ENCODE measurements at regions not wholly inside any gene's neighbourhood (a gene's known extent, or its start where the extent isn't known, plus 50 kb on each side); places are given as distances from the start of the nearest gene placed in this dataset.
"Not testable (repeated sequence)": the region's sequence is repeated elsewhere in the genome, so short reads cannot be mapped to it uniquely, and the experiment has no call there.

DNA sequence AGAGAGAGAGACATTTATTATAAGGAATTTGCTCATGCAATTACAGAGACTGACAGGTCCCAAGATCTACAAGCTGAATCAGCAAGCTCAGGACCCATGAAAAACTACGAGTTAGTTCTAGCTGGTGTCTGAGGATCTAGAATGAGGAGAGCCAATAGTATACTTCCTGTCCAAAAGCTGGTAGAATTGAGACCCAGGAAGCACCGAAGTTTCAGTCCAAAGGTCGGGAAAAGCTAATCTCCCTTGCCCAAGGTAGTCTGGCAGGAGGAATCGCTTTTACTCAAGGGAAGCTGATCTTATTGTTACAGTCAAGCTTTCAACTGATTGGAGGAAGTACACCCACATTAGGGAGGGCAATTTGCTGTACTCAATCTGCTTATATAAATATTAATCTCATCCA, 389.6 kb downstream of the ADCYAP1 start:
- DNase-seq (ENCODE audit: low spot score) = no peak

DNA sequence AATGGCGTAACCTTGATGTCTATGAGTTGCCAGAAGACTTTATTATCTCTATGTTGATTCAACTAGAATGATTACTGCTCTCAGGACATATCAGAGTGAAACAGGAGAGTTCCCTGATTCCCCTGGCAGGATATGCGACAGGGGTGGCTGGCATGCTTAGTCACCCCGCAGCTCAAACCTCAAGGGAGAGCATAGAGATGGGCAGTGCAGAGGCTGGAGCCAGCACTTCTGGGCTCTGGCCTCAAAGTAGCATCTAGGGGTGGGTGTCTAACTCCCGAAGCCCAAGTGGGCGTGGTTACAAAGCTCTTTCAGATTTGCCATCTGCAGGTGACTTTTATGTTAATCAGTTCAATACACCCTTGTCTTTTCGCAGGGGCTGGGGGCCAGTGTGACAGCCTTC, 391.6 kb downstream of the ADCYAP1 start:
- no peak for DNase-seq (ENCODE audit: low spot score)

DNA sequence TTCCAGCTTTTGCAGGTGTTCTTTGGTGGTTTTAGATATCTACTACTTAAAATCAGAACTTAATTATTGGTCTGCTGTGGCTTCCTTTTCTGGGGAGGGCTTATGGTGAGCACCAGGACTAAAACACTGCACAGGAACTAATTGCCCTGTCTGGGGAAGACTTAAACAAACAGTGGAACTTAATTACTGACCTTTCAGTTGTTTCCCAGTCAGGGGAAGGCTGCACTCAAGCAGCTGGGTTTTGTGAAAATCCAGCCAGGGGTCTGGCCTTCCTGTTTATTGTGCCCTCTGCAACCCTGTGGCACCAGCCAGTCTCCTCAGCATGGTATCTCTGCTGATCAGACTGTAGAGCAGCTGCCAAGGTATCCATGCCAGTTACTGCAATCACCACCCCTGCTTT, 398.2 kb downstream of the ADCYAP1 start:
- no peak for DNase-seq (ENCODE audit: low spot score)

DNA sequence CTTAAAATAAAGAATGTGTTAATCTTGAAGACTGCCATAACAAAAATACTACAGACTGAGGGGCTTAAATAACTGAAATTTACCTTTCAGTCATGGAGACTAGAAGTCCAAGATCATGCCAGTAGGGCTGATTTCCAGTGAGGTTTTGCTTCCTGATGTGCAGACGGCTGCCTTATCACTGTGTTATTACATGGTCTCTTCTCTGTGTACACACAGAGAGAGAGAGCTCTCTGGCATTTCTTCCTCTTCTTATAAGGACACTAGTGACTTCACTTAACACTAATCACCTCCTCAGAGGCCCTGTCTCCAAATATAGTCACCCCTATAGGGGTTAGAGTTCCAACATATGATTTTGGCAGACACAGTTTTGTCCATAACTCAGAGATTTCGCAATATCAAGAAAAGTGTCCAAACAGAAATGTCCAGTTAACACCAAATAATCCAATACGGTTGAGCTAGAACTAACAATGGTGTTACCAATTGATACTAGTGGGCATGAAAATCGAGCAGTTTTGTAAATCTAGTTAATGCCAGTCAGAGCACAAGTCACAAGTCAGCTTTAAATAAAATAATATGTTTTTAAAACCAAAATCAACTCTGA, 399.8 kb downstream of the ADCYAP1 start:
- DNase-seq (ENCODE audit: low spot score) = no peak

DNA sequence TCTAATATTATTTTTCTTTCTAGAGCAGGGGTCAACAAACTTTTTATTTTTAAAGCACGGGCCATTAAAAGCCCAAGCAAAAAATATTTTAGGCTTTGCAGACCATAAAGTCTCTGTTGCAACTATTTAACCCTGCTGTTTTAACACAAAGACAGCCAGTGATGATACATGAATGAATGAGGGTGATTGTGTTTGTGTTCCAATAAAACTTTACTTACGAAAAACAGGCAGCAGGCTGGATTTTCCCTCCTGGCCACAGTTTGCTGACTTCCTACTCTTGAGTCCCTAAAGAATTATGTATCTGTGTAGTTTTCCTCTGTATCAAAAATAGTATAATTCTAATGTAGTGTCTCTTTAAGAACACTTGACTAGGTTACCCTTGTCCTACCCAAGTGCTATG, 402.0 kb downstream of the ADCYAP1 start:
- DNase-seq (ENCODE audit: low spot score) = no peak

DNA sequence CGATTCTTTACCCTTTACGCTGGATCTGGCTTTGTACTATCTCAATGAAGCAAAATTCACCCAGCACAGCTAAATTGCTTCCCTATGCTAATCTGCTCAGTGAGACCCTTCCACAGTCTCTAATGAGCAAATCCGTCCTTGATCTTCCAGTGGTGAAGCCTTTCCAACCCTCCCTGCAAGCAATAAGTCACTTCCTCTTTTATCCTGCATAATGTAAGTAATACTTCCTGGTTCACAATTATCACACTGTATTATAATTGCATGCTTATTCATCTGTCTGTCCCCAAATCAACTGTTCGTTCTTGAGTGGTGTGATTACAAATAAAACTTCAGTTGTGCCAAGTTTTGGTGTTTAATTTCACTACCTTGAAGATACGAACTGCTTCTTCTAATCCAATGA, 404.0 kb downstream of the ADCYAP1 start:
- DNase-seq (ENCODE audit: low spot score) = no peak

DNA sequence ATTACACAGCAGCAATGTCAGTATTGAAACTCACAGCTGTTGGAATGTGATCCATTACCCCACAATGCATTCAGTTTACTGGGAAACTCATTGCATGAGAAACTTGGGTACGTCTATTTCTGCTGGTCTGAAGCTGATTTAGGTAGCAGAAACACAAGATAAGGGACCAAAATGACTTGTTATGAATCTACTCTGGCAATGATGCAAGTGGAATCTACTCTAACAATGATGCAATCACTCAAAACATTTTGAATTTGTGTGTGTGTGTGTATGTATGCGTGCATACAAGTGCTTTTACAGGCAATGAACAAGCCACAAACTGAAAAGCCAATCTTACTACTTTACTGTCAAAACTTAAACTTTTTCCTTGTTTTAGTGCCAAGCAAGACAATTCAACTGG, 406.7 kb downstream of the ADCYAP1 start:
- no peak for DNase-seq (ENCODE audit: low spot score)

DNA sequence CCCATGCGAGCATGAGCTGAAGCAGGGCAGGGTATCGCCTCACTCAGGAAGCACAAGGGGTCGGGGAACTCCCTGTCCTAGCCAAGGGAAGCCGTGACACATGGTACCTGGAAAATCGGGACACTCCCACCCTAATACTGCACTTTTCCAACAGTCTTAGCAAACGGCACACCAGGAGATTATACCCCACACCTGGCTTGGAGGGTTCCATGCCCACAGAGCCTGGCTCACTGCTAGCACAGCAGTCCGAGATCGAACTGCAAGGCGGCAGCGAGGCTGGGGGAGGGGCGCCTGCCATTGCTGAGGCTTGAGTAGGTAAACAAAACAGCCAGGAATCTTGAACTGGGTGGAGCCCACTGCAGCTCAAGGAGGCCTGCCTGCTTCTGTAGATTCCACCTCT, 430.7 kb downstream of the ADCYAP1 start:
- DNase-seq (ENCODE audit: low spot score) = not testable (repeated sequence)

DNA sequence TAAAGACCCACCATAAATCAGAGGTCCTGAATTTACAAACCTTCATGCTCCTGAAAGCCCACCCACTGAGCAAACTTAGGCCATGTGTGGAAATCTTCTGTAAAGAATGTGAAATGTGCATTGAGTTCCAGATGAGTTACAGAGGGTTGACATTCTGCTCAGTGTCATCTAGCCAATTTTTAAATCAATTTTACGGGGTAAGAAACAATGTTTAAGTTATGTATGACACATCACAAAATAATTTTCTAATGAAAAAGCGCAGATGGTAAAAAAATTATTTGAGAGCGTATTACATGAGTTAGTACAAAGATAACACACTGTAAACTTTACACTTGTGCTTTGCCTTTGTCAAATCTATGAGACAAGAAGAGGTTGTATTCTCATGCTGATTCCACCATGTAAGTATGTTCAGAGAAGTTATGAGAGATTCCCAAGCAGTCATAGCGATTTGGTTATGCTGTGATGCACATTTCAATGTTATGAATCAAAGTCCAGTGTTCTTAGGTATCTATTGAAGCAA, 446.3 kb downstream of the ADCYAP1 start:
- DNase-seq (ENCODE audit: low spot score) = no peak

DNA sequence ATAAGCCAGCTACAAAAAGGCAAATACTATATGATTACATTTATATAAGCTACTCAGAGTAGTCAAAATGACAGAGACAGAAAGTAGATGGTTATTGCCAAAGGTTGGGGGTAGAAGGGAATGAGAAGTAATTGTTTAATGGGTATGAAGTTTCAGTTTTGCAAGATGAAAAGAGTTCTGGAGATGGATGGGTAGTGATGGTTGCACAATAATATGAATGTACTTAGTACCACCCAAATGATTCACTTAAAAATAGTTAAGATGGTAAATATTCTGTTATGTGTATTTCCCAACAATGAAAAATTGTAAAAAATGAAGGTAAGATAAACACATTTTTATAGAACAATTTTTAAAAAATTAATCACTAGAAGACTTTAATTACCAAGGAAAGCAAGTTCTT, 448.4 kb downstream of the ADCYAP1 start:
- DNase-seq (ENCODE audit: low spot score) = no peak

DNA sequence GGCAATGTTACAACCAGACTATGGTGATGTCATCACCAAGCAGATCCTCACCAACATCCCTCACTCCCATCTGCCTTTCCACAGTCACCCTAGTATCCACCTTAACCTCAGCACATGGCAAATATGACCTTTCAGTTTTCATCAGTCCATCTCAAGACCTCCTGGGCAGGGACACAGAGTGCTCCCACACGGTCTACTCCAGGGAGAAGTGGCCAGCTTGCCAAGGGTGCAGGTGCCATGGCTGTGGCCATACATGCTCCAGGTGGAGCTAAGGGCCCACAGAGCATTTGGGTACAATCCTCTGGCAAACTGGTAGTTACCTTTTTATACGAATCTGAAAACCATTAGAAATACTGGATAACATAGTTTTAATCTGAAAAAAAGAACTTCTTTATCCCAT, 453.1 kb downstream of the ADCYAP1 start:
- DNase-seq (ENCODE audit: low spot score) = no peak

DNA sequence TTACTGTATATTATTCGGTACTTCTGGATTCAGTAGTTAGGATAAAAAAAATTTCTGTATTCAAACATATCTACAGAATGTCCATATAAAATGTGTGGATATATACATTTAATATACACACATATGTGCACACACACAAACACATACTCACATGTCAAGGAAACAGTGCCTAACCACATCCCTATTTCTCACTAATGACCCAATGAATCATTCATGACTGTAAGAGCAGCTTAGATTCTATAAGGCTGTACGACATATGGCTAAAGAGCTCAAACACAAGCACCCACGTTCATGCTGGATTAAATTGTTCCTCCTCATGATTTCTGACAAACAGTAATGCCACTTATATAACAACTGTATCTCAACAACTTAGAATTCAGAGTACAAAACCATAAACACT, 457.3 kb downstream of the ADCYAP1 start:
- no peak for DNase-seq (ENCODE audit: low spot score)

DNA sequence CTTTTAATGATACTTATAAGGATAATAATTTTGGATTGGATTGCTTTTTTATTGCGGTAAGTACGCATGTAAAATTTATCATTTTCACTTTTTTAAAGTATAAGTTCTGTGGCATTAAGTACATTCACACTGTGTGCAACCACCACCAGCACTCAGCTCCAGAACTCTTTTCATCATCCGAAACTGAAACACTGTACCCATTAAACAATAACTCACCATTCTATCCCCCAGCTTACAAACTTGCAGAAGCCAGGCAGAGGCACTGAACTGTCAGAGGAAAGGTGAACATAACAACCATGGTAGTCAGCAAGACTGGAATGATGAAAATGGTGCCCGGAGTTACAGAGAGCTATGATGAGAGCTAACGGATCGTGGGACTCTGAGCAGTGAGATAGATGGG, 465.9 kb downstream of the ADCYAP1 start:
- DNase-seq (ENCODE audit: low spot score) = no peak

DNA sequence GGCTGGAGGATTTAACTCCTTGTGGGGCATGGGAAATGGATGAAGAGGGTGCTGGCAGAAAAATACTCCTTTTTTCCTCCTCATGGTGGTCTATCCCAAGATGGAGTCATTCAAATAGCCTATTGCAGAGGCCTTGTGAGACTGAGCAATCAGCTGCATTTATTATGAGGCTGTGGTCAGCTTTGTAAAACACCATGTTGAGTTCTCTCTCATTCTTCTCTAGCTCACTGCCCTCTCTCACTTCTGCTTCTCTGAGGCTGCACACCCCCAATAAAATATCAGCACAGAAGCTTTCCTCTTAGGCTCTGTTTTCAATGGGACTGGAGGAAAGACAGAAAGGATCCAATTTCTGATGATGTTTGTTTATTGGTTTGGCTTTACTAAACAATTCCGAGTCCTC, 467.1 kb downstream of the ADCYAP1 start:
- no peak for DNase-seq (ENCODE audit: low spot score)

DNA sequence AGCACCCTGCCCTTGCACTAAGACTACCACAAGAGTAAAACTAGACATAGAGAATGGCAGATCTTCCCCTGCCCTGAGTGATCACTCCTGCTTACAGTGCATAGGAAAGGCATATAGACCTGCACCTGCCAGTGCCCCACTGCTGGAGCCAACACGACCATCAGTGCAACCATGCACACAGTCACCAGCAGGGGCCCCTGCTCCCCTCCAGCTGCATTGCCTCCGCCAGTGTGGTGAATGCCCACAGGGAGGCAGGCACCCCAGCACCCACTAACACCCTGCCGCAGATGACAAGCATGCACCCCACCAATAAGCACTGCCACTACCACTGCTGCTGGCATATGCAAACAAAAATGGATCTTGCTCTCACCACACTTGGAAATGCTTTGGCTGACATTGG, 478.8 kb downstream of the ADCYAP1 start:
- no peak for DNase-seq (ENCODE audit: low spot score)

DNA sequence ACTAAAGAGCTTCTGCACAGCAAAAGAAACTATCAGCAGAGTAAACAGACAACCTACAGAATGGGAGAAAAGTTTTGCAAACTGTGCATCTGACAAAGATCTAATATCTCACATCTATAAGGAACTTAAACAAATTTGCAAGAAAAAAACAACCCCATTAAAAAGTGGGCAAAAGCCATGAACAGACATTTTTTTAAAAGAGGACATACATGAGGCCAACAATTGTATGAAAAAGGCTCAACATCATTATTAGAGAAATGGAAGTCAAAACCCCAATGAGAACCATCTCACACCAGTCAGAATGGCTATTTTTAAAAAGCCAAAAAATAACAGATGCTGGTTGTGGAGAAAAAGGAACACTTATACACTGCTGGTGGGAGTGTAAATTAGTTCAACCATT, 483.8 kb downstream of the ADCYAP1 start:
- not testable (repeated sequence) for DNase-seq (ENCODE audit: low spot score)

DNA sequence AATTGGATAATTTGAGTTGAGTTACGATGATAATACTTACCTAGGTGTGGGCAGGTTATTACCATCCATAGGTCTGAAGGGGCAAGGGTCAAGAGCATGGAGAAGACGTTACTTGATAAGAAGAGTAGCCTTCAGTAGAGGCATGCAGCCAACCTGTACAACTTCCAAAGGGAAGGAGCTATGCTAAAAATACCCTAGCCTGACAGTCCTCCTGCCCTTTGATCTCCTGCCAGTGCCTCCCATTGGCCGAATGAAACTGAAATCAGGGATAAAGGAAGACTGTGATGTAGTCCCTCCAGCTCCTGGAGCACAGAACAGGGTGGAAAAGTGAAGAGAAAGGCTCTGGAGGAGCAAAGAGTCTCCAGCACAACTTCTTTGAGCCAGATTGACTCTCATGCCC, 487.4 kb downstream of the ADCYAP1 start:
- no peak for DNase-seq (ENCODE audit: low spot score)

DNA sequence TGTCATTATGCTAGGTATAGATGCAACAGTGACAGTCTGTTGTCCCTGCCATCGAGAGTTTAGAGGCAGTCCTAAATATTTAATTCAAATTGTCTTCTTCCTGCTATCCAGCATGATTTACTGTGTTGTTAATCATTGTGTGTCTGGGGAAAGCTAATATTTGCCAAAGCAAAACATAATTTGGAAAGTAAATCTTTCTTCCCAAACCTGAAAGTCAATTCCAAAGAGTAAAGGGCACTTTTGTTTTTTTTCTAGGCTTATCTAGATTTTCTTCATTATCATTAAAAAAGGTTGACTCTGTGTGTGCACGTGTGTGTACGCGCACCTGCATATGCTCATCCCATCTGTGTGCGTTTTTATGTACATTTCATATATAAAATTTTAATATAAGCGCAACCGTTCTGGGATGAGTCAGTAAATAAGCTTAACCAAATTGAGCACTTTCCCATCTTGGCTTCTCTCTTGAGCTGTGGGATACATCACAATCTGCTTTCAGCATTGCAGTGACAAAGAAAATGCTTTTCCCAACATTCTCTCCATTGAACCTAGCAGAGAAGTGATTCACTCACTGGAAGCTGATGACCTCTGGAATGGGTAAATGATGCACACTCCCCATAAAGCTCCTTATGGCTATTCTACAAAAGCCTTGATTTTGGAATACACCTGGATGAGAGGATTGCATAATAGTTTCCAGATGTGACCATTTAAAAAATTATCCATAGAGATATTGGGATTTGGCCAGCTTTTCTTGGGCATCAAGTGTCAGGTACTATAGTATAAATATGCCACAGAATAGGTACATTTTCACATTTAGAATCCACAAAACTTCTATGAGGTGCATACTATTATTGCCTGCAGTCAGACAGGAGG, 488.4 kb downstream of the ADCYAP1 start:
- no peak for DNase-seq (ENCODE audit: low spot score)

DNA sequence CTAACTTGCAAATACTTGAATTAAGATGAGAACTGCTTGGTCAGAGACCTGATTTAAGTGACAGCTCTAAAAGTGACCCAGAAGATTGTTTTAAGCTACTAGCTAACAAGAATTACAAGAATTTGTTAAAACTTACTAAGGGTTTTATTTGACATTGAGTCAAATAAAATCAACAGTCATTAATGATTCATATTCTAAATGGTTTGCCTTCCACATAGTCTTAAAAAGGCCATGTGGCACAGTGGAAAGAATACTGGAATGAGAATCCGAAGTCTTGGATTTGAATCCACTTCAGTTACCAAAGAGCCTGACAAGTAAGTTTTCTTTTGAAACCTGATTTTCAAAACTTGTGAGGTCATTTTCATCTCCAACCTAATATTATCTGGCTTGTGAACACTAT, 489.3 kb downstream of the ADCYAP1 start:
- no peak for DNase-seq (ENCODE audit: low spot score)

DNA sequence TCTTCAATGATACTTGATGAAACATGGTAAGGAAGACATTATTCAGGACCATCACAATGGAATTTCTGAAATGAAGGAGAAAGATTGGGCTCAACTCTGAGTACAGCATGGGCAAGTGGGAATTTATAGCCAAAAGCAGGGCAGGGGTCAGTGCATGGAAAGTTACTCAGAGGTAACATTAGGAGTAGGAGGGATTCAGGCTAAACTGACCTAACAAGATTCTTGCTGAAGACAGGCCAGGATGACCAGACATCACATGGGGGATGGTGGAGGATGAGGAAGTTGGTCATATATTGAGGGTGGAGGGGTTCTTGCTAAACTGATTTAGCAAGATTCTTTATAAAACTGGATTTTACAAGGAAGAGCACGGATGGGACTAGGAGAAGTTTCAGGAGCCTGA, 489.8 kb downstream of the ADCYAP1 start:
- DNase-seq (ENCODE audit: low spot score) = no peak

DNA sequence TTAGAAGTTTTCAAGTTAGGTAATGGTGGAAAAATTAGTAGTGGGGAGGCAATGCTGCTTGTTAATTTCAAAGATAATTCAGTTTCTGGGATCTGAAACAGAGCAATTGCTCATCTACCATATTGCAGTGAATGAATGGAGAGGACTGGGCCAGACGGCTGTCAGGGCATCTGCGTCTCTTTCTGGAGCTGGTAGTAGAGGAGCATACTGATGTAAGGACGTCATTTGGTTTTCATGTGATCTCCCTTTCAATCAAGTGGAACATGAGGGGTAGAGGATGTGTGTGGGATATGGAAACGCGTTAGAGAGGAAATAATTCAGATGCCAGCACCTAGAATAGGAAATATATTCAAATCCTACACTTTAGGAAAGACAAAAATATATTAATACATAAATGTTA, 490.3 kb downstream of the ADCYAP1 start:
- DNase-seq (ENCODE audit: low spot score) = no peak

DNA sequence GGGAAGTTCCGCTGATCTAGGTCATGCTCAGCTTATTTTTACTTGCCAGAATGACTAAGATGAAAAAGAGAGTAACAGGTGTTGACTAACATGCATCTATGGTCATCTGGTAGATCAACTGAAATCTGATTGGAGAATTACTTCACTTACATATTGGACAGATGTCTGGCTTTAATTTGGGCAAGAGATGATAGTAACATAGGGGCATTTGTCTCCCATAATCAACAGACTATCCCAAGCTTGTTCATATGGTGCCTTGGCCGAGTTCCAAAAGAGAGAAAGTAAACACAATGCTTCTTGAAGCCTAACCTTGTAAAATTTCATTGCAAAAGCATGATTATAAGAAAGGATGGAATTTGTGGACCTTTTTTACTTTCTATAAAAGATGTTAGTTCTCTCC, 503.7 kb downstream of the ADCYAP1 start:
- DNase-seq (ENCODE audit: low spot score) = no peak

DNA sequence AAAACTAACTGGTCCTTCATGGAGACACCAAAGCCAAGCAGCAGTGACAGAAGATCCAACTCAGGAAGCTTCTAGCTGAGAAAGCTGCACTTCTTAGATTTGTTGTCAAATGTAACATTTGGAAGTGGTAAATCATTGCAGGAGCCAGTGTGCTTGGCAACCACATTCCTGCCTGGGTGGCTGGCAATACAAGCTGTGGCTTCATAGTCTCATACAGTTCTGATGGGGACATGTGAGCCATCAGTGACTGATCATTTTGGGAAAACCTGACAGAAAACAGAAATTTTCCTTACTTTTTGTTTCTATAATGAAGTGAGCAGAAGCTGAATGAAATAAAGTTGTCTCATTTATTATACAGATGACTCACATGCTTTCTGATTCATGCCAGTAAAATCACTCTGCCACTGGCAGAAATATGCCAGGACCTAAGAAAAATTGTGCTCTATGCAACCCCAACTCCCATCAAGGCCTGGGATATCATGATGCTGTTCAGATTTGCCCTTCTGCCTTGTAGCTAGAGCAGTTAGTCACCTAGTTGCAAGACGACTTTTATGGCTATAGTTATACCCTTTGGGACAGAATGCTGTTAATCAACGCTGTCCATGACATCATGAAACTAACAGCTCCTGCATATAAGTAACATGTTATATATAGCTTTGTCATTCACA, 508.1 kb downstream of the ADCYAP1 start:
- no peak for DNase-seq (ENCODE audit: low spot score)
